C4-2B (cell line): ENCODE measurements at regions not wholly inside any gene's neighbourhood (a gene's known extent, or its start where the extent isn't known, plus 50 kb on each side); places are given as distances from the start of the nearest gene placed in this dataset.

Experiments
- CTCF ChIP-seq: fragments of 450-650 bp; conservative IDR thresholded peaks from 2 replicates; pipeline ENCODE4 v1.5.1; 2017; ENCODE audit warnings: mild to moderate bottlenecking
- ZFX ChIP-seq: fragments of 450-650 bp; IDR thresholded peaks from 2 replicates; pipeline ENCODE4 v1.6.1; 2017

- no peak for TF ChIP-seq CTCF
- no peak for TF ChIP-seq ZFX
Observed at GRCh38 chr12:17416748-17417147, 673.2 kb downstream of the RERGL start.
